Anterior cingulate cortex (tissue), 58 donors: ENCODE measurements at regions not wholly inside any gene's neighbourhood (a gene's known extent, or its start where the extent isn't known, plus 50 kb on each side); places are given as distances from the start of the nearest gene placed in this dataset.
A peak's percentile ranks its signal among the peaks of the same experiment; 100 is the strongest.

Source experiments
- DNase-seq, 58 donors: peaks; one replicate each; lab custom pipeline; 2025; lab: John Stamatoyannopoulos, UW

- DNase-seq, result no peak
These were observed 351.2 kb upstream of the NR2F2 start for GRCh38 chr15:95979286-95979685.

- DNase-seq, result no peak
These were observed 349.3 kb upstream of the NR2F2 start for GRCh38 chr15:95981209-95981608.

GRCh38 chr15:95987299-95987698 is 343.2 kb upstream of the NR2F2 start:
- DNase-seq, result no peak

GRCh38 chr15:95987886-95988573 is 342.5 kb upstream of the NR2F2 start:
- no peak for DNase-seq

GRCh38 chr15:95988574-95988887 is 342.0 kb upstream of the NR2F2 start:
- DNase-seq, result no peak

- DNase-seq, result no peak
These were observed 341.1 kb upstream of the NR2F2 start for GRCh38 chr15:95989392-95989791.

- DNase-seq, result no peak
These were observed 339.7 kb upstream of the NR2F2 start for GRCh38 chr15:95990833-95991232.

GRCh38 chr15:95994418-95994817 is 336.1 kb upstream of the NR2F2 start:
- peak in 15 of 58 donors; percentile 2 to 52 (median 17) for DNase-seq

GRCh38 chr15:95995375-95996168 is 334.9 kb upstream of the NR2F2 start:
- DNase-seq, result peak in 2 of 58 donors; percentile 1 to 6

- DNase-seq, result no peak
These were observed 334.0 kb upstream of the NR2F2 start for GRCh38 chr15:95996494-95996893.

- DNase-seq, result no peak
These were observed 331.6 kb upstream of the NR2F2 start for GRCh38 chr15:95998935-95999334.

- no peak for DNase-seq
These were observed 327.3 kb upstream of the NR2F2 start for GRCh38 chr15:96002890-96003859.

GRCh38 chr15:96005906-96006305 is 324.6 kb upstream of the NR2F2 start:
- DNase-seq, result no peak

- no peak for DNase-seq
These were observed 319.4 kb upstream of the NR2F2 start for GRCh38 chr15:96011136-96011535.

- DNase-seq, result no peak
These were observed 315.6 kb upstream of the NR2F2 start for GRCh38 chr15:96014939-96015338.

GRCh38 chr15:96019114-96019513 is 311.4 kb upstream of the NR2F2 start:
- DNase-seq, result no peak

GRCh38 chr15:96020133-96020532 is 310.4 kb upstream of the NR2F2 start:
- peak in 32 of 58 donors; percentile 1 to 74 (median 26) for DNase-seq

- DNase-seq, result no peak
These were observed 309.7 kb upstream of the NR2F2 start for GRCh38 chr15:96020797-96021196.

- no peak for DNase-seq
These were observed 307.4 kb upstream of the NR2F2 start for GRCh38 chr15:96023081-96023480.

- no peak for DNase-seq
These were observed 303.0 kb upstream of the NR2F2 start for GRCh38 chr15:96027501-96027900.

GRCh38 chr15:96028620-96029019 is 301.9 kb upstream of the NR2F2 start:
- DNase-seq, result no peak
